Dedifferentiated amniotic fluid mesenchymal stem cell (primary cell): ENCODE measurements at regions not wholly inside any gene's neighbourhood (a gene's known extent, or its start where the extent isn't known, plus 50 kb on each side); places are given as distances from the start of the nearest gene placed in this dataset.
"Not testable (repeated sequence)": the region's sequence is repeated elsewhere in the genome, so short reads cannot be mapped to it uniquely, and the experiment has no call there.

Source experiments
- DNase-seq: peaks from one replicate; pipeline ENCODE4 v3.0.0-alpha.2; 2016; ENCODE audit errors: extremely low spot score

DNA sequence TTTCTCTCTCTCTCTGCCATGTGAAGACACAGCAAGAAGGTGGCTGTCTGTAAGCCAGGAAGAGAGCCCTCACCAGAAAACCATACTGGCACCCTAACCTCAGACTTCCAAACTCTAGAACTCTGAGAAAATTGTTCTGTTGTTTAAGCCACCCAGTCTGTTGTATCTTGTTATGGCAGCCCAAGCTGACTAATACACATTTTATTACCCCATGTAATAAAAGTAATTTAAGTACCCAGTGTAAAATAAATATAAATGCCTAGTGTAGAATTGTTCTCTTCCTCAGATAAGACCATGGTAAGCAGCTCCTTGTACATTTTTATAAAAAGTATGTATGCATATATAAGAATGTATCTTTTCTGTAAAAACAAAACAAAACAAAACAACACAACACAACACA, 119.7 kb downstream of the DTL start:
- no peak for DNase-seq

DNA sequence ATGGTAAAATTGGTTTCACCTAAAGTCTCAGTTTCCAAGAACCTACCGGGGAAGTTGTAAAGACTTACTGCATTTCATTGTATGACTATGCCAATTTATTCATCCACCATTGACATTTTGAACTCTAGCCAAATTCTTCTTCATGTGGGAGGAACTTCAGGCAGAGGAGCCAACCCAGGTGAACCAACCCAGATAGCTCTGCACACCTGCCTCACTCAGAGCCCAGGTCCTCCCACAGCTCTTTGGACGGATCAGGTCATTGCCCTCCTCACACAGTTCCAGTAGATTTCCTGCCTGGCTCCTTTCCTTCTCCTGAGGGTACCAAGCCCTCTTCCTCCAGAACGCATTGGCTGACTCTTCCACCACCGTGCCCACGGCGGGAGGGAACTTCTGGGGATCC, 121.7 kb downstream of the DTL start:
- no peak for DNase-seq

DNA sequence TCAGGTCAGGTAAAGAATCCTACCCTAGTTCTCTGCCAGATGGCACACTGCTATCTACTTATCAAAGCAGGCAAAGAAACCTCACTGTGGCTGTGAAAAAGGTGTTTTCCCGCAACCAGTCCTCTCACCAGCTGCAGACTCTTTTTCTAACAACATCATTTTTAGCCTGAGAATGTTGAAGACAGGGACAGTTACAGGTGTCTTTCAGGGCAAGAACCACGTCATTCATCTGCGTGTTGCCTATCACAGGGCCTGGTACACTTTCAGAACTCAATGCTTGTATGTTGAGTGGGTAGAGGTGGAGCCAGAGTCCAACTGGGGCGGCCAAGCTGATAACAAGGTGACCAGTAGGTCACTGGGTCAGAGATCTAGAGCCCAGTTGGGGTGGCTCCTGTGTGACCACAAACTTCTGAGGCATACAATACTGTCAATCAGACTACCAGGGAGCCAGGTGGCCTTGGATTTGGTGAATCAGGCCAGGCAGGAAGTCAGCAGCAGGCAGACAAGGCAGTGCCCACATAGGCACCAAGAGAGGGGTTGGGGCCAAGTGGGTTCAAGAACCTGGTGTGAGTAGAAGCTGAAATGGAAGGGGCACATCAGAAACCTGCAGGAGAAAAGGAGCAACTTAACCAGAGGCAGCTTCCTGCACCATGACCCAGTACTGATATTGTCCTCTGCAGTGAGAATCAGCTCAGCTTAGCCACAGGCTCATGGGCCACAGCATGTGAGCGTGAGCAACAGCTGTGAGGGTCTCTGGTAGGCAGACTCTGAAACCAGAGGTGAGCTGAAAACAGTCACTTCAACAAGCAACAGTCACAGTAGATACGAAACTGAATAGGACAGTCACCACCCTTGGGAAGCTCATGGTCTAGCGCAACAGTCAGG, 123.6 kb downstream of the DTL start:
- DNase-seq = no peak

DNA sequence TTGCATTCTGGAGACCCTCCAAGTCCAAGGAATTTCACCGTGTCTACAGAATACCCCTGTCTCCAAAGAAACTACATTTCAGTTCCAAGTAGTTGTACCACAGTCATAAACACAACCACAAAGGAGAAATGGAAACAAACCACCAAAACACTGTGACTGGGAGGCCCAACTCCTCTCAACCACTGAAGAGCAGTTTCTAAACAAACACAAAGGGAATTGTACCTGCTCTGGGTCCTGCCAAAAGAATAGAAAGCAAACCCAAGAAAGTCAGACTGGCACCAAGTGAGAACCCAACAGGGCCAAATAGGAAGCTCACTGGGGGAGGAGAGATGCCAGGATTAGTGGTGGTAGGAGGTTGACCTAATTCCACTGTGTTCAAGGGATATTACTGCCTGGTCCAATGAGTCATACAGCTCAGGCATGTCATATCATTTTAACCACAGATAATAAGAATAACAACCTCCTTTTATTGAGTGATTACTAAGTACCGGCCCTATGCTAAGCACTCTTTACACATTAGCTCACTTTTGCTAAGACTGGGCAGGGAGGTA, 123.9 kb upstream of the PPP2R5A start:
- no peak for DNase-seq

DNA sequence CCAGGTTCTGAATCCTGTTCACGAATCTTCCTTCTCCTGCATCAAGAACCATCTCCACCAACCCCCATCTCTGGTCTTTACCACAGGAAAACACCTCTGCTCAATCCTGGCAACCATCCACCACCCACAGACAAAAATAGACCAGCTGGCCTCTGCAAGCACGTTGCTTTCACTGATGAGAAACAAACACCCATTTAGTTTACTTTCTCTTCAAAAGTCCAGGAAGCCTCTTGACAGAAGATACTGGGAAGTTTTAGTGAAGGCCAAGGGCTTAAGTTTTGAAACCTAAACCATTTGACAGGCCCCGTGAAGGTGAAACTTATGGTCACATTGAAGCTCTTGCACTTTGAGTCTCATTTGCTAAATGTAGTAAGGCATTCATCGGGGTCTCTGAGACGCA, 122.6 kb upstream of the PPP2R5A start:
- DNase-seq = no peak

DNA sequence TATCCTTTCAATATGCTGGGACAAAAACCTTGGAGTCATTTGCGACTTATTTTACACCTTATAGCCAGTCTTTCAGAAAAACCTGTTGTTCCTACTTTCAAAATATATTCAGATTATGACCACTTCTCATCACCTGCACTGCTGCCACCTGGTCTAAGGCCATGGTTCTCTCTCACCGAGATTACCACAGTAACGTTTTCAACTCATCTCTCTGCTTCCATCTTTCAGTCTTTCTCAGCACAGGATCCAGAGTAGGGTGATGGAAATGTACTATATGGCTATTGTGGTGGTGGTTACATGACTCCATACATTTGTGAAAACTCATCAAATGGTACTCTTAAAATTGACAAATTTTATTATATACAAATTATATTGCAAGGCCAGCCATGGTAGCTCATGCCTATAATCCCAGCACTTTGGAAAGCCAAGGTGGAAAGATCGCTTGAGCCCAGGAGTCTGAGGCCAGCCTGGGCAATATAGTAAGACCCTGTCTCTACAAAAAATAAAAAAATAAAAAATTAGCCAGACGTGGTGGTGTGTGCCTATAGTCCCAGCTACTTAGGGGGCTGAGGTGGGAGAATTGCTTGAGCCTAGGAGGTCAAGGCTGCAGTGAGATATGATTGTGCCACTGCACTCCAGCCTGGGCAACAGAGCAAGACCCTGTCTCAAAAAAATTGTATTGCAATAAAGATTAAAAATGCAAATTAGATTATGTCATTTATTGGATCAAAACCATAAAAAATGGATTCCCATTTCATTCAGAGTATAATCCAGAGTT, 120.9 kb upstream of the PPP2R5A start:
- no peak for DNase-seq

DNA sequence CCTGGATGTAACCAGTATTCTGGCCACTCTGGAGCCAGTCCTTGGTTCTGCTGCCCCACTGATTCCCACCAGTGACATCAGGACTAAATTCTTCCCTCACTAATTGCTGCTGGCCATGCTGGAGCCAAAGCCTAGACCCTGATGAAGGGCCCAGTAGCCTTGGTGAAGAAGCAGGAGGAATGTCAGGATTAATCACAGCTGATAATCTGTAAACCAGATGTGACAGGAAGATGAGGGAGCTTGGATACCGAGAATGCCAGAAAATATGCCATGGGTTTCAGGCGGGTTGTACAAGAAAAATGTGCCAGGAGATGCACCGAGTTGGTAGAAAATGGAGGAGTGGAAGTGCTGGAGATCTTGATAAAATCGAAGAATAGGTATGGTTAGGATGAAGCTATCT, 119.0 kb upstream of the PPP2R5A start:
- DNase-seq = no peak

DNA sequence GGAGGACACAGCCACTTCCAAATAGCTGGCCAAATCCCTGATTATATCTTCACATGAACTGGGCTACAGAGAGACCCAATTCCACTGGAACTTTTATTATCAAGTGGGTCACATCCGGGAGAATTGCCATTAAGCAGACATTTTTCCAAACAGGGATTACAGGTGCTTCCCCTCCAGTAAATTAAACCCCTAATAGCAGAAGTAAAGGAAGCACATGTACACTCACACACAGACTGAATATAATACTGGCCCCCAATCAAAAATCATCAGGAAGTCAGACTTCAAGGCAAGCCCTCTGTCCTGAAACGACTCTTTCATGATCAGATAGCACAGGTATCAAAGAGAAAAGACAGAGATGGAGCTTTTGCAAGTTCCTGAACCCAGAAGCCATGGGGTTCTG, 118.6 kb upstream of the PPP2R5A start:
- no peak for DNase-seq

DNA sequence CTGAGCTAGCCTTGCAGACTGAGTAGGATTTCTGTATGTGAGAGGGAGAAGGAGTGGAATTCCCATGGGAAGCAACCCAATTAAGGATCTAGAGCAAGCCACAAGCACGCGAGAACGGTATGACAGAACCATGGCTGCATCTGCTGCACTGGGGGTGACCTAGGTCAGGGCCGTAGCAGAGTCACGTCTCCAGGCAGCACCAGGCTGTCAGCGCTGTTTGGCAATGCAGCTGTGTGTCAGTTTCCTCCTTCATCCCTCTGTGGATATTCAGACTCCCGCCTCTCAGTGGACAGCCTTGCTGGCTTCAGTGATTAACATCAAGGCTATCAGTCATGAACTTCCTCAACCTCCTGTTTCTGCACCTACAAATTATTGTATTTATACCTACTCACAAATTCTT, 118.1 kb upstream of the PPP2R5A start:
- no peak for DNase-seq

DNA sequence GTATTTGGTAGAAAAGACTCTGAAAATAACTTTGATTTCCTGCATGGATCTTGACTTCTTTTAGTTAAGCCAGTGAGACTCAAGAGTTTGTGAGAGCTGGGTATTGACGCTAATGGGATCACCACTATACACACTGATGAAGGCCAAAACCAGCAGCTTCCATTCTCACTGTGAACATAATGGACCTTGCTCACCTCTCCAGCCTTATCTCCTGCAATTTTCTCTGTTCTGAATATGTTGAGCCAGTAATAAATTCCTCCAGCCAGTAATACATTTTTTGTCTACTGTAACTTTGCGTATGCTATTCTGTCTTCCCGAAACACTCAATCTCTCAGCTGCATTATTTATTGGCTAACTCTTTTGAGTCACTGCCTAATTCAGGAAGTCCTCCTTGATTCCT, 111.6 kb upstream of the PPP2R5A start:
- DNase-seq = no peak

DNA sequence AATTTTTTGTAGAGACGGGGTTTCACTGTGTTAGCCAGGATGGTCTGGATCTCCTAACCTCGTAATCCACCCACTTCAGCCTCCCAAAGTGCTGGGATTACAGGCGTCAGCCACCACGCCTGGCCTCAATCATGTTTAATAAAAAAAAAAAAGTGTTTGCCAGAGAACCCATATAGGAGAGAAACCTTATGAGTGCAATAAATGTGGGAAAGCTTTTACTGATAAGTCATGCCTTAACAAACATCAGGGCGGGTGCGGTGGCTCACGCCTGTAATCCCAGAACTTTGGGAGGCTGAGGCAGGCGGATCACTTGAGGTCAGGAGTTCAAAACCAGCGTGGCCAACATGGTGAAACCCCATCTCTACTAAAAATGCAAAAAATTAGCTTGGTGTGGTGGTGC, 110.9 kb upstream of the PPP2R5A start:
- DNase-seq = not testable (repeated sequence)

DNA sequence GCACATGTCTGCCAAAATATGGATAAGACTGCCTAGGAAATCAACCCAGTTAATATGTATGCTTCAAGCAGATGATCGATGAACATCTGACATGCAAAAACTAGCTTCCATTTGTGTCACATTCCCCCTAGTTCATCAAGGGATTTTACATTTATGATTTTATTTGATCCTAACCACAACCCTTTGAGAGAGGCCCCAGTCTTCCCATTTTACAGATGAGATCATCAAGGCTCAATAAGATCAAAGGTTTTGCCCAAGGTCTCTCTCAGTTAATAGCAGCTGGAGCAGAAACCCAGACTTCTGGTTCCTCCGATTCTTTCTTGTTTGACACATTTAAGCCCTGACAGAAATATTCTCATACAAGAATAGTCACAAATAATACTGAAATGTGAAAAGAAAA, 107.7 kb upstream of the PPP2R5A start:
- no peak for DNase-seq

DNA sequence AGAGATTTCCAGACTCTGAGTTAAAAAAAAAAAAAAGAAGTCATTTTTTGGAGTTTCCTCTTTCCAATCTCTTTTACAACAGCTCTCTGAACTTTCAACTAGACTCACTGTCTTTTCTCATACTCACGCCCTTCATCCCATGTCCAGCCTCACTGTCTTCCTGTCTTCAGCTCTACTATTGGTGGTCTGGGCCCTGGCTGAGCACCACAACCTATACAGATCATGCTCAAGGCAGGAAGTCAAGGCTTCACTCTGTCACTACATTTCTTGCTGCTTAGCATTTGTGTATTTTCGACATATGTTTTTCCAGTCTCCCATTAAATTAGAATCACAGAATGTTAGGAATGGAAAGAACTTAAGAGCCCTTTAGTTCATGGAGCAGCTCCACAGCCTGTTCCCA, 106.4 kb upstream of the PPP2R5A start:
- DNase-seq = no peak

DNA sequence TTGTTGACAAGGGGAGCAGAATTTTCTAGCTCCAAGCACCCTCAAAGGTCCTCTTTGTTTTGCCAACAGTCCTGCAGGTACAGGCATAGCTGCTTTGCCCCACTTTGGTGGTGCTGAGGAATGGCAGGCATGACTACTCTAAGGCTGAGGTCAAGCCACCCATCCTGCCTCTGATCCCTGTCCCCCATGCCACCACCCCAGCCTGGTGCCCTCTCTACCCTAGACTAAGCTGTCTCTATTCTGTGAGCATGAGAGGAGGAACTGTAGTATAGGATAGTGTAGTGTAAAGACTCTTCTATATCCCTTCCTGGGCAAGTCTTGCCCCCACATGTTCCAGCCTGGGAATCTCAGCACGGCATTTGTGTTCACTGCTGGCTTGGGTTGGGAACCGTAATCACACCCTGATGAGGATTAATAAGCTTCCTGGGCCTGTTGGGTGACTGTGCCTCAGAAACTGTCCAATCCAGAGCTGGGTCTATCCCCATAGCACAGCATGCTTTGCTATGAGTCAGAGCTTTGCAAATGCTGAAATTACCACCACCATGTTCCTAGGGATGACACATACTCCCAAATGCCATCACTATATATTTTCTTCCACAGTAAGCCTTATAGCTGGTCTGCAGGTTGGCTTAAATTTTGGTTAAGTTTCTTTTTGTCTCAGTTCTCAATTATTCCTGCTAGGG, 105.7 kb upstream of the PPP2R5A start:
- no peak for DNase-seq

DNA sequence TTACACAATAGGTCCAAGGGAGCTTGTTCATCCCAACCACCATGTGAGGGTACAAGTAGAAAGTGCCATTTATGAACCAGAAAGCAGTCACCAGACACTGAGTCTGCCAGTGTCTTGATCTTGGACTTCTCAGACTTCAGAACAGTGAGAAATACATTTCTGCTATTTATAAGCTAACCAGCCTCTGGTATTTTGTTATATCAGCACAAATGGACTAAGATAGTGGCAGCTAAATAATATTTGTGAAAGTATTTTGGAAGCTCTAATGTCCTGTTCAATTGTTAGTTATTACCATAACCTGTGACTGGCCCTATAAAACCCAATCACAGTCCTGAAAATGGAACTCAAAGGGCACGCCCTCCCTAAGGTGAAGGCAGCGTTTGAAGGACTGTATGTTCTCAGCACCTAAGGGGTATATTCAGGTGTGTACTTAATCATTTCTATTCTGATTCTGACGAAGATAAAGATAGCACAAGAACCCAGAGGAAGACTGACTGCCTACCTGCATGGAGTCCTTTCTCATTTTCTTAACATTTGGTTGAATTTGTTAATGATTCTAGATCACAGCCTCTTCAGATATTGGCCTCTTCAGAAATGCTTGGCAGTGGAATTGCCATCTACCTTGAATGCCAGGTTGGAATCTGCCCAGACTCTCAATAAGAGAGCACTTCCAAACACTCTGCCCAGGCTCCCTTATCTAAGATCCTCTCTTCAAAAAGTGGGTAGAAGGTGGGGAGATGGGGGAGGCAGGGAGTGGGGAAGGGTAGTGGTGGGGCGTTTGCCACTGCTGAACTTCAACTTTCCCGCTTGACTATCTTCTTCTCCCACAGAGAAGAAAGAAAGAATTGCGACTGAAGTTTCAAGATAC, 104.0 kb upstream of the PPP2R5A start:
- no peak for DNase-seq

DNA sequence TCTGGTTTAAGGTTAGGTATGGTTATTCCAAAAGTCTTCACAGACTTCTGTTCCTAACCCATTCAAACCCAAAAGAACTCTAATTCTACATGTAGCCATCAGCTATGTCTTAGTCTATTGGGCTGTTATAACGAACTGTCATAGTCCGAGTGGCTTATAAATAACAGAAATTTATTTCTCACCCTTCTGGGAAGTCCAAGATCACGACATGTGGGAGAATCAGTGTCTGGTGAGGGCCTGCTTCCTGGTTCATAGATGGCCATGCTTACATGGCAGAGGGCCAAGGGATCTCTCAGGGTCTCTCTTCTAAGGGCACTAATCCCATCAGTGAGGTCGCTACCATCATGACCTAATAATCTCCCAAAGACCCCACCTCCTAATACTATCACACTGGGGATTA, 103.0 kb upstream of the PPP2R5A start:
- DNase-seq = no peak

DNA sequence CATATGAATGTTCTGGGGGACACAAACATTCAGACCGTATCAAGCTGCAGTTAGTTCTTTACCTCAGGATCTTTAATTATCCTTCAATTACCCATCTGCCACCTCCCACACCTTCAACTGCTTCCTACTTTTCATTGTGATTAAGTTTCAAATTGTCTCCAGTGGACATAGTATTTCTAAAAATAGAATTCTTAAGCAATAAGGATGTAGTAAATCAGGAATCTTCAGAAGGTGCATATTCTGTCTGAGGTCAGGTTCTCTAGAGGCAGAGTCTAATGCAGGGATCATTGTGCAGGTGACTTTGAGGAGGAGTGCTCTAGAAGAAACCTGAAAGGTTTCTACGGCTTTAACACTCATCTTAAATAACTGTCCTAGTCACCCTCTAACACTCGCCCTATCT, 102.6 kb upstream of the PPP2R5A start:
- no peak for DNase-seq

DNA sequence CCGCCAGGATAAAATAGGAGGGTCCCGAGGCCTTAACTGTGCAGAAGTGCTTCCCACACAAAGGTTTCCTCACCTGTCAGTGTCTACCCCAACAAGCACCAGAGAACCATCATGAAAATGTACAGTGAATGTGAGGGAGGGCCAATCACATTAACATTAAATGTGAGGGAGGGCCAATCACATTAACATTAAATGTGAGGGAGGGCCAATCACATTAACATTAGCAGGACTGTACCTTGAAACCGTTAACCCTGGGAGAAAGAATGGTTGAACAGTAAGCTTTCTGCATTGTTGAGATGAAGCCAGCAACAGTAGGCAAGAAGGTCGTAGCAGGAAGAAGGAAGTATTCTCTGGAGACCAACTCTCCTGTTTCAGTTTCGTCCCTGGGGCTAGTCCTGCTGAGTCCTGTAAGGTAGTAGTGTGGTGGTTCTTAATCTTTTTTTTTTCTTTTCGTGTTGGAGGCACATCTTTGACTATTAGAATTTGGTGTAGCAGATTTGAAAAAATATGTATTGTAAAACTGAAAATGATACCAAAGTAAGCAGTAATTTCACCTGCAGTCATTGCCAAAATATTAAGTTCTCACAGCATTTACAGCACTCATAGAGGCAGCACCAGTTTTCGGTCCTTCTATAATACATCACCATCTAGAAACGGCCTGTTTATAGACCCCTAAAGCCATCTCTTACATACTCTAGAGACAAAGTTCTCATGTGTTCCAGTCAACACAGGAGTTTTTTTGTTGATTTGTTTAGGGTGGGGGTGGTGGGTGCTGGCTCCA, 98.6 kb upstream of the PPP2R5A start:
- no peak for DNase-seq

DNA sequence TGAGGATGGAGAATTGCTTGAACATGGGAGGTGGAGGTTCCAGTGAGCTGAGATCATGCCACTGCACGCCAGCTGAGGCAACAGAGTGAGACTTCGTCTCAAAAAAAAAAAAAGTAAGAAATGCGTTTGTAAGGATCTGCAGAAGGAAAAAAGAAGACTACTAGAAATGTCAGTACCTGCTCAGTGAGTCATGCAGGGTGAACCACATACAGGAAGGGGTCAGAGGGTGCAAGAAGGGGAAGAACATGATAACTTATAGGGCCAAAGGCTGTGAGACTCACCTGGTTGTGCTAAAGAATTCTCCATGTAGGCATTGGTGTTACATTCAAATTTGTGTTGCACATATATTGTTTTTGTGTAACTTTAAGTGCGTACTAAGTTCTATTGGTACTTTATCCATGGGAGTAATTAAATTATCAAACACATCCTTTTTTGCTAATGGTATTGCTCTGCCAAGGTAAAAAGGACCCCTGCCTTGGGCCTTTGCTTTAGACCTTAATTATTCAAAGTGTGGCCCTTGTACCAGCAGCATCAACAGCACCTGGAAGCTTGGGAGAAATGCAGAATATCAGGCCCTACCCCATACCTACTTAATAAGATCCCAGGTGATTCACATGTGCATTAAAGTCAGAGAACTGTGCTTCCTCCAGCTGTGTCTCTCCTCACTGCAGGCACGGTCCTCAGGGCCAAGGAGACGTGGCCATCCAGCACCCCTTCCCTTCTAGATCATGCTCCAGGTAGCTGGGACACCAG, 96.4 kb upstream of the PPP2R5A start:
- DNase-seq = no peak

DNA sequence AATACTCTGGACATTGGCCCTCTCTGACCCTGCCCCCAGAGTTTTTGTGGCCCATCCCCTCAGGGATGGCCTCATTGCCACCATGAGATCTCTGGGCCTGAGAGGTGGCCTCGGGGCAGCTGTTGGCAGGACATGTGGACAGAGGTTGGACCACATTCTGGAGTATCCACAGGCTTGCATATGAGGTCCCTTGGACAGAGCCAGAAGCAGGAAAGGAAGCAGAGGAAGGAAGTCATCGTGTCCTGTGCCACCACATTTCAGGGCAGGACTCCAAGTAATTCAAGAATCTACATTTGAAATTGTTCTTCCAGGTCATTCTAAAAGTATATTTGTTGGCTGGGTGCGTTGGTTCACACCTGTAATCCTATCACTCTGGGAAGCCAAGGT, 95.9 kb upstream of the PPP2R5A start:
- DNase-seq = no peak
